Epithelial cell of proximal tubule (primary cell): ENCODE measurements at regions not wholly inside any gene's neighbourhood (a gene's known extent, or its start where the extent isn't known, plus 50 kb on each side); places are given as distances from the start of the nearest gene placed in this dataset.

ENCODE experiments used
- DNase-seq: peaks from one replicate; pipeline ENCODE4 v3.0.0-alpha.2; 2011; ENCODE audit warnings: low read depth
- H3K4me3 ChIP-seq: 2 replicates; pipeline ENCODE4 v1.5.1; 2011; ENCODE audit warnings: low read depth, mild to moderate bottlenecking, low read length
- TF ChIP-seq, protein P1 (sequence below): conservative IDR thresholded peaks from 2 replicates; pipeline ENCODE4 v1.5.1; 2012; ENCODE audit warnings: low read depth, mild to moderate bottlenecking, low read length

DNA sequence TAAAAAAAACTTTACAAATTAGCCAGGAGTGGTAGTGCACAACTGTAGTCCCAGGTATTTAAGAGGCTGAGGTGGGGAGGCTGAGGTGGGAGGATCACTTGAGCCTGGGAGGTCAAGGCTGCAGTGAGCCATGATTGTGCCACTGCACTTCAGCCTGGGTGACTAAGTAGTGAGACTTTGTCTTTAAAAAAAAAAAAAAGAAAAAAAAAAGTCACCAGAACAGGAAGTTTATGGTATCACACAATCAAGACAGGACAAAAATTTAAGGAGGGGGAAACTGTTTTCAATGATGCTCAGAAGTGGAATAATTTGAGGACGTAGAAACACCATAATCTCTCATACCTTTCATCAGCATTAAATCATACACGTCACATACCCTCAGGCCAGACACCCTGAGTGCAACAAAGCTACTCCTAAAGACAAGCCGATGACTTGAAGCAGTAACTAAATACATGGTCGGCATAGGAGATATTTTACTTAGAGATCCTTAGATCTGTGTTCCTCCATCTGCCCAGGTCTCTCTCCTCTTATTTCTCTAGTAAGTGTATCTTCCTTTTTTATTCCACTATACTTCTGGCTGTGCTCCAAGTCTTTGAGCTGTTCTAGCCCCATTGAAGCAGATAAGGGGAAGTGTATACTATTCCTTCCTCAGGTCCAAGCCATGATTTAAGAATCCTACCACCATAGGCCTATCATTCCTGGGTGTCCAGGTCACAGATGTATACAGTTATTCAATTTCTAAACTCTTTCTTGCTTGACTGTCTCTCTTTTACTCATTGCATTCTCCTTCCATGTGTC lies 91.3 kb upstream of the APC start:
- no peak overlapping the region for H3K4me3 ChIP-seq
- TF ChIP-seq, protein P1, sequence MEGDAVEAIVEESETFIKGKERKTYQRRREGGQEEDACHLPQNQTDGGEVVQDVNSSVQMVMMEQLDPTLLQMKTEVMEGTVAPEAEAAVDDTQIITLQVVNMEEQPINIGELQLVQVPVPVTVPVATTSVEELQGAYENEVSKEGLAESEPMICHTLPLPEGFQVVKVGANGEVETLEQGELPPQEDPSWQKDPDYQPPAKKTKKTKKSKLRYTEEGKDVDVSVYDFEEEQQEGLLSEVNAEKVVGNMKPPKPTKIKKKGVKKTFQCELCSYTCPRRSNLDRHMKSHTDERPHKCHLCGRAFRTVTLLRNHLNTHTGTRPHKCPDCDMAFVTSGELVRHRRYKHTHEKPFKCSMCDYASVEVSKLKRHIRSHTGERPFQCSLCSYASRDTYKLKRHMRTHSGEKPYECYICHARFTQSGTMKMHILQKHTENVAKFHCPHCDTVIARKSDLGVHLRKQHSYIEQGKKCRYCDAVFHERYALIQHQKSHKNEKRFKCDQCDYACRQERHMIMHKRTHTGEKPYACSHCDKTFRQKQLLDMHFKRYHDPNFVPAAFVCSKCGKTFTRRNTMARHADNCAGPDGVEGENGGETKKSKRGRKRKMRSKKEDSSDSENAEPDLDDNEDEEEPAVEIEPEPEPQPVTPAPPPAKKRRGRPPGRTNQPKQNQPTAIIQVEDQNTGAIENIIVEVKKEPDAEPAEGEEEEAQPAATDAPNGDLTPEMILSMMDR = no peak
- no peak for DNase-seq

DNA sequence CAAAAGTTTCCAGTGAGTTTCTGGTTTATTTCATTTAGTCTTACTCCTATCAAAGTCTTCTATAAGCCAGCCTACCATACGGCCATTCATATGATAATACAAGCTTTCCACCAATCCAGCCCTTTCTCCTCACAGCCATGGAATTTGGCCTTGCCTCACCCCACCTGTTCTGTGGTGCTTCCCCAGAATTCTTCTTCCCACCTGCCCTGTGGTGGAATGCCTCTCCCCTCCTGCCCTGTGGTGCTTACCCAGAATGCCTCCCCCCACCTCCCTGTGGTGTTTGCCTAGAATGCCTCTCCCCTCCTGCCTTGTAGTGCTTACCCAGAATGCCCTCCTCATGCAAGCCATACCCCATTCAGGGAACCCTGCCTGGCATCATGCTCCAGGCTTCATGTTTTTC lies 90.3 kb upstream of the APC start:
- DNase-seq = no peak
- TF ChIP-seq, protein P1 = no peak
- H3K4me3 ChIP-seq = no peak overlapping the region

DNA sequence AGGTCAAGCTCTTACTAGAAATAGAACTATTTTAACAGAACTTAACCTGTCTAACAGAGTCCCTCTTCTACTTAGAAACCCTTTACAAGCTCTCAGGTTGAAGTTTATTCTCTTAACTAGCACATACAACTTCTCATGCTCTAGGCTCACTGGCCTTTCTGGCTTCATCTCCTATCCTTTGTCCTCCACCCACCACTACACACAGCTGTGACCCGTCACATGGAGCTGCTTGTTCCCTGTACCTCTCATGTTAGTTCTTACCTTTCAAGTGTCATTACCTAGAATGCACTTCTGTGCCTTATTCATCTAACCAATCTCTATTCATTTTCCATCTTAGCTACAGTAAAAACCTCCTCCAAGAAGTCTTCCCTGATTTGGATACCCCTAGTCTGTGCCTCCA lies 89.4 kb upstream of the APC start:
- TF ChIP-seq, protein P1 = no peak
- DNase-seq = no peak
- no peak overlapping the region for H3K4me3 ChIP-seq

DNA sequence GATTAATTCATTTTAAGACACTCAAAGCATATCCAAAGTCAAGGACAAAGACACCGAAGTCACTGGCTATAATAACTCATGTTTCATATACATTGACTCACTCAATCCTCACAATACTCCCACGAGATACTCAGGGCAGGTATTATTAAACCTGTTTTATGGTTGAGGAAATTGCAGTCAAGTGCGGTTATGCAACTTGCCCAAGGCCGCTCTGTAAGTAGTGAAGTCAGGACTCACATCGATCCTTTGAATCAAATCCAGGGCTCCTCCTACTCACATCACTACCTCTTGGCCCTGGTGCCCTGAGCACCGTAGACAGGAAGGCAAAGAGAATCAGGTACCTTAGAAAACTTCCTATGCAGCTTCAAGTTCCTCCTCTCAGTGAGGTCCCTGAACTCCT lies 87.8 kb upstream of the APC start:
- H3K4me3 ChIP-seq = no peak overlapping the region
- no peak for DNase-seq
- TF ChIP-seq, protein P1 = no peak

GRCh38 chr5:112653638-112654205 lies 84.0 kb upstream of the APC start:
- TF ChIP-seq, protein P1 = no peak
- H3K4me3 ChIP-seq = no peak overlapping the region

GRCh38 chr5:112655513-112655912 lies 82.2 kb upstream of the APC start:
- DNase-seq = no peak
- no peak overlapping the region for H3K4me3 ChIP-seq
- TF ChIP-seq, protein P1 = no peak

More at GRCh38 chr5:112653638-112654205, 84.0 kb upstream of the APC start:
- DNase-seq = no peak

- no peak for DNase-seq
- TF ChIP-seq, protein P1 = no peak
These were observed 81.2 kb upstream of the APC start for GRCh38 chr5:112656451-112656850.

More at GRCh38 chr5:112656451-112656850, 81.2 kb upstream of the APC start:
- H3K4me3 ChIP-seq = no peak overlapping the region
